PC-3 (cell line): ENCODE measurements at regions not wholly inside any gene's neighbourhood (a gene's known extent, or its start where the extent isn't known, plus 50 kb on each side); places are given as distances from the start of the nearest gene placed in this dataset.

Experiments used
- ATAC-seq: fragments of 200-7000 bp; cut with Tn5 transposase; 2 replicates; pipeline ENCODE4 v1.9.1; 2020; ENCODE audit warnings: mild to moderate bottlenecking, moderate library complexity
- BruUV-seq: library from RNA; stranded (reverse); fragments of 400-500 nt; replicated peaks from 2 replicates; lab custom pipeline; 2021; lab: Mats Ljungman, UMichigan
- CTCF ChIA-PET: fragments of 300-600 bp; sonication (Branson Sonifier 250); formaldehyde crosslinking; loops from one replicate; lab custom pipeline; 2022; ENCODE audit warnings: antibody characterized with exemption; lab: Charles Lee
- POLR2A ChIA-PET: fragments of 300-600 bp; sonication (Branson Sonifier 250); formaldehyde crosslinking; loops from one replicate; lab custom pipeline; 2022; ENCODE audit warnings: antibody characterized with exemption; ENCODE audit not compliant: unreplicated experiment; lab: Charles Lee
- DNase-seq: peaks from one replicate; pipeline ENCODE4 v3.0.0-alpha.2; 2015
- H2AFZ ChIP-seq: fragments of 300-600 bp; sonication (generic); 2 replicates; pipeline ENCODE4 v1.6.0; 2016; ENCODE audit warnings: antibody characterized with exemption, low read length
- H3F3A ChIP-seq: fragments of 300-600 bp; sonication (generic); one replicate; pipeline ENCODE4 v1.6.0; 2017; ENCODE audit warnings: antibody characterized with exemption, low read length, control low read depth, mild to moderate bottlenecking; ENCODE audit not compliant: unreplicated experiment
- H3K27ac ChIP-seq: fragments of 300-600 bp; sonication (generic); 2 replicates; pipeline ENCODE4 v1.5.1; 2016; ENCODE audit warnings: mild to moderate bottlenecking, low read length
- H3K27me3 ChIP-seq: fragments of 300-600 bp; sonication (generic); 2 replicates; pipeline ENCODE4 v1.6.1; 2016; ENCODE audit warnings: low read length, mixed read lengths
- H3K36me3 ChIP-seq: fragments of 300-600 bp; sonication (generic); 2 replicates; pipeline ENCODE4 v1.6.1; 2016; ENCODE audit warnings: low read depth, mixed run types, low read length, mixed read lengths
- H3K4me1 ChIP-seq: fragments of 300-600 bp; sonication (generic); 2 replicates; pipeline ENCODE4 v1.5.1; 2016; ENCODE audit warnings: low read length; ENCODE audit not compliant: insufficient read depth
- H3K4me2 ChIP-seq: fragments of 300-600 bp; sonication (generic); 2 replicates; pipeline ENCODE4 v1.6.0; 2016; ENCODE audit warnings: low read length
- H3K4me3 ChIP-seq: fragments of 300-600 bp; sonication (generic); 2 replicates; pipeline ENCODE4 v1.5.1; 2016; ENCODE audit warnings: mild to moderate bottlenecking, low read length, mixed read lengths
- H3K79me2 ChIP-seq: fragments of 300-600 bp; sonication (generic); 2 replicates; pipeline ENCODE4 v1.6.1; 2017; ENCODE audit warnings: low read length, mixed read lengths
- H3K9ac ChIP-seq: fragments of 300-600 bp; sonication (generic); 2 replicates; pipeline ENCODE4 v1.6.0; 2016; ENCODE audit warnings: mild to moderate bottlenecking, low read length
- H3K9me2 ChIP-seq: fragments of 300-600 bp; sonication (generic); replicated peaks from 2 replicates; pipeline ENCODE4 v1.6.1; 2016; ENCODE audit warnings: mixed run types, low read length, mixed read lengths
- H3K9me3 ChIP-seq: fragments of 300-600 bp; sonication (generic); 2 replicates; pipeline ENCODE4 v1.6.1; 2016; ENCODE audit warnings: low read length, mixed read lengths
- H4K20me1 ChIP-seq: fragments of 300-600 bp; sonication (generic); 2 replicates; pipeline ENCODE4 v1.6.1; 2016; ENCODE audit warnings: low read length, mixed read lengths
- CTCF ChIP-seq: fragments of 300-600 bp; sonication (generic); conservative IDR thresholded peaks from 2 replicates; pipeline ENCODE4 v1.5.1; 2017; ENCODE audit warnings: antibody characterized with exemption, low read depth, mild to moderate bottlenecking, low read length
- EZH2 ChIP-seq: fragments of 300-600 bp; sonication (generic); IDR thresholded peaks from one replicate; pipeline ENCODE4 v1.6.1; 2017; ENCODE audit warnings: antibody characterized with exemption, mild to moderate bottlenecking, low read length; ENCODE audit not compliant: unreplicated experiment
- EZH2phosphoT487 ChIP-seq: fragments of 300-600 bp; sonication (generic); IDR thresholded peaks from 2 replicates; pipeline ENCODE4 v1.6.1; 2018; ENCODE audit warnings: mild to moderate bottlenecking, antibody characterized with exemption, low read length, borderline replicate concordance
- intact Hi-C: fragments of 100-400 bp; cut with micrococcal nuclease; formaldehyde crosslinking; loops from 2 replicates; pipeline ENCODE4 v1.9.0; 2023

- BruUV-seq, result no TSS peak
- H4K20me1 ChIP-seq, result no peaks in the 10 kb centered on the region
- ATAC-seq (no peak), DNase-seq (no peak)
- H3K9me2 ChIP-seq, result no peaks in the 10 kb centered on the region
- TF ChIP-seq EZH2phosphoT487 (no peak), CTCF (no peak), EZH2 (no peak)
- intact Hi-C loops, result no loop called here
- no peaks in the 10 kb centered on the region for H3K4me1 ChIP-seq
- peaks cover 11% of the 10 kb centered on the region; the same call in 1 of the 2 replicates for H3K27me3 ChIP-seq
- no peaks in the 10 kb centered on the region for H3K9me3 ChIP-seq
- H3K4me3 ChIP-seq, result no peak overlapping the region
- H3K9ac ChIP-seq, result no peak overlapping the region
- ChIA-PET CTCF (no interaction called here), POLR2A (no interaction called here)
- H2AFZ ChIP-seq, result no peak overlapping the region
- no peaks in the 10 kb centered on the region for H3F3A ChIP-seq
- H3K36me3 ChIP-seq, result no peaks in the 10 kb centered on the region
- no peaks in the 10 kb centered on the region for H3K79me2 ChIP-seq
- H3K27ac ChIP-seq, result no peak overlapping the region
- no peak overlapping the region for H3K4me2 ChIP-seq
Observed at GRCh38 chr11:71364176-71364671, 84.0 kb downstream of the DHCR7 start.

- H3K4me1 ChIP-seq, result no peaks in the 10 kb centered on the region
- POLR2A ChIA-PET, result no interaction called here
- H3K4me2 ChIP-seq, result no peak overlapping the region
- H3K9ac ChIP-seq, result no peak overlapping the region
- no peaks in the 10 kb centered on the region for H3K36me3 ChIP-seq
- H3K79me2 ChIP-seq, result no peaks in the 10 kb centered on the region
- no peak for ATAC-seq
- intact Hi-C loops, result no loop called here
- no peak for DNase-seq
- H3K27me3 ChIP-seq, result peaks cover 13% of the 10 kb centered on the region; the same call in 1 of the 2 replicates
- H3K4me3 ChIP-seq, result no peak overlapping the region
- no peaks in the 10 kb centered on the region for H3K9me2 ChIP-seq
- H3F3A ChIP-seq, result no peaks in the 10 kb centered on the region
- H2AFZ ChIP-seq, result no peak overlapping the region
- no TSS peak for BruUV-seq
- CTCF ChIA-PET, result no interaction called here
- no peaks in the 10 kb centered on the region for H4K20me1 ChIP-seq
- no peak overlapping the region for H3K27ac ChIP-seq
- no peak for TF ChIP-seq CTCF
- no peak for TF ChIP-seq EZH2
- TF ChIP-seq EZH2phosphoT487, result no peak
- H3K9me3 ChIP-seq, result no peaks in the 10 kb centered on the region
Observed at GRCh38 chr11:71363721-71364120, 84.5 kb downstream of the DHCR7 start.

GRCh38 chr11:71358963-71359567 lies 89.1 kb downstream of the DHCR7 start:
- Histone ChIP-seq H3K9me2 (no peaks in the 10 kb centered on the region), H3K4me2 (no peak overlapping the region), H3K36me3 (no peaks in the 10 kb centered on the region), H3K27me3 (peaks cover 39% of the 10 kb centered on the region), H4K20me1 (no peaks in the 10 kb centered on the region), H3K4me3 (no peak overlapping the region), H3K9ac (no peak overlapping the region), H3K27ac (no peak overlapping the region), H3K9me3 (no peaks in the 10 kb centered on the region), H3K79me2 (no peaks in the 10 kb centered on the region), H3K4me1 (no peaks in the 10 kb centered on the region), H2AFZ (no peak overlapping the region), H3F3A (no peaks in the 10 kb centered on the region)
- ChIA-PET POLR2A (no interaction called here), CTCF (no interaction called here)
- BruUV-seq, result no TSS peak
- no peak for DNase-seq
- intact Hi-C loops, result no loop called here
- ATAC-seq, result no peak
- no peak for TF ChIP-seq EZH2phosphoT487
